ENCODE measurements at regions not wholly inside any gene's neighbourhood (a gene's known extent, or its start where the extent isn't known, plus 50 kb on each side); places are given as distances from the start of the nearest gene placed in this dataset.

- no peak for ATAC-seq
- DNase-seq (ENCODE audit: missing footprints): no peak
- intact Hi-C loops (cut with DNase I): no loop called here
Observed at GRCh38 chr1:188224263-188224662, 1395.5 kb downstream of the PLA2G4A start.

GRCh38 chr1:188225975-188226374 is 1397.2 kb downstream of the PLA2G4A start:
- ATAC-seq (no peak), DNase-seq (ENCODE audit: missing footprints) (no peak)
- intact Hi-C loops (cut with DNase I): no loop called here

- no peak for ATAC-seq
- intact Hi-C loops (cut with DNase I): no loop called here
Observed at GRCh38 chr1:188228623-188229022, 1399.9 kb downstream of the PLA2G4A start.

GRCh38 chr1:188237573-188238348 is 1409.0 kb downstream of the PLA2G4A start:
- intact Hi-C loops (cut with DNase I): no loop called here
- DNase-seq (ENCODE audit: missing footprints) (no peak), ATAC-seq (no peak)

More at GRCh38 chr1:188228623-188229022, 1399.9 kb downstream of the PLA2G4A start:
- DNase-seq (ENCODE audit: missing footprints): no peak

GRCh38 chr1:188240772-188241406 is 1412.1 kb downstream of the PLA2G4A start:
- DNase-seq (ENCODE audit: missing footprints) (no peak), ATAC-seq (no peak)
- intact Hi-C loops (cut with DNase I): no loop called here

GRCh38 chr1:188241629-188242028 is 1412.9 kb downstream of the PLA2G4A start:
- ATAC-seq (no peak), DNase-seq (ENCODE audit: missing footprints) (no peak)
- intact Hi-C loops (cut with DNase I): no loop called here

- intact Hi-C loops (cut with DNase I): no loop called here
- DNase-seq (ENCODE audit: missing footprints) (no peak), ATAC-seq (no peak)
Observed at GRCh38 chr1:188243456-188243855, 1414.7 kb downstream of the PLA2G4A start.

GRCh38 chr1:188244681-188245080 is 1415.9 kb downstream of the PLA2G4A start:
- ATAC-seq: no peak
- intact Hi-C loops (cut with DNase I): no loop called here

GRCh38 chr1:188247255-188247654 is 1418.5 kb downstream of the PLA2G4A start:
- intact Hi-C loops (cut with DNase I): no loop called here
- no peak for ATAC-seq

More at GRCh38 chr1:188244681-188245080, 1415.9 kb downstream of the PLA2G4A start:
- no peak for DNase-seq (ENCODE audit: missing footprints)

GRCh38 chr1:188249811-188250210 is 1421.1 kb downstream of the PLA2G4A start:
- intact Hi-C loops (cut with DNase I): no loop called here
- no peak for ATAC-seq
- no peak for DNase-seq (ENCODE audit: missing footprints)

More at GRCh38 chr1:188247255-188247654, 1418.5 kb downstream of the PLA2G4A start:
- no peak for DNase-seq (ENCODE audit: missing footprints)

- intact Hi-C loops (cut with DNase I): no loop called here
- ATAC-seq (no peak), DNase-seq (ENCODE audit: missing footprints) (no peak)
Observed at GRCh38 chr1:188251036-188251435, 1422.3 kb downstream of the PLA2G4A start.

- ATAC-seq (no peak), DNase-seq (ENCODE audit: missing footprints) (no peak)
- intact Hi-C loops (cut with DNase I): no loop called here
Observed at GRCh38 chr1:188261849-188262248, 1433.1 kb downstream of the PLA2G4A start.

- DNase-seq (ENCODE audit: missing footprints) (no peak), ATAC-seq (no peak)
- intact Hi-C loops (cut with DNase I): no loop called here
Observed at GRCh38 chr1:188269956-188270355, 1441.2 kb downstream of the PLA2G4A start.

- intact Hi-C loops (cut with DNase I): no loop called here
- ATAC-seq (no peak), DNase-seq (ENCODE audit: missing footprints) (no peak)
Observed at GRCh38 chr1:188270497-188270896, 1441.7 kb downstream of the PLA2G4A start.

- intact Hi-C loops (cut with DNase I): no loop called here
- no peak for ATAC-seq
Observed at GRCh38 chr1:188277771-188278170, 1449.0 kb downstream of the PLA2G4A start.

GRCh38 chr1:188281921-188282320 is 1453.2 kb downstream of the PLA2G4A start:
- DNase-seq (ENCODE audit: missing footprints) (no peak), ATAC-seq (no peak)
- intact Hi-C loops (cut with DNase I): no loop called here

More at GRCh38 chr1:188277771-188278170, 1449.0 kb downstream of the PLA2G4A start:
- DNase-seq (ENCODE audit: missing footprints): no peak

GRCh38 chr1:188295157-188295556 is 1466.4 kb downstream of the PLA2G4A start:
- intact Hi-C loops (cut with DNase I): no loop called here
- no peak for DNase-seq (ENCODE audit: missing footprints)
- ATAC-seq: no peak

GRCh38 chr1:188302746-188303145 is 1474.0 kb downstream of the PLA2G4A start:
- ATAC-seq (no peak), DNase-seq (ENCODE audit: missing footprints) (no peak)
- intact Hi-C loops (cut with DNase I): no loop called here

GRCh38 chr1:188314557-188315137 is 1485.9 kb downstream of the PLA2G4A start:
- ATAC-seq (no peak), DNase-seq (ENCODE audit: missing footprints) (no peak)
- intact Hi-C loops (cut with DNase I): no loop called here

- no peak for ATAC-seq
- intact Hi-C loops (cut with DNase I): no loop called here
Observed at GRCh38 chr1:188317894-188318293, 1489.1 kb downstream of the PLA2G4A start.

More at GRCh38 chr1:188317894-188318293, 1489.1 kb downstream of the PLA2G4A start:
- no peak for DNase-seq (ENCODE audit: missing footprints)
